Stimulated activated CD4-positive, alpha-beta T cell treated with anti-CD3 and anti-CD28 coated beads, Interleukin-1b, Interleukin-23, amount 100 ng/mL, for 48 hours (primary cell): ENCODE measurements at regions not wholly inside any gene's neighbourhood (a gene's known extent, or its start where the extent isn't known, plus 50 kb on each side); places are given as distances from the start of the nearest gene placed in this dataset.

Source experiments
- DNase-seq: peaks from one replicate; pipeline ENCODE4 v3.0.0-alpha.2; 2020

DNA sequence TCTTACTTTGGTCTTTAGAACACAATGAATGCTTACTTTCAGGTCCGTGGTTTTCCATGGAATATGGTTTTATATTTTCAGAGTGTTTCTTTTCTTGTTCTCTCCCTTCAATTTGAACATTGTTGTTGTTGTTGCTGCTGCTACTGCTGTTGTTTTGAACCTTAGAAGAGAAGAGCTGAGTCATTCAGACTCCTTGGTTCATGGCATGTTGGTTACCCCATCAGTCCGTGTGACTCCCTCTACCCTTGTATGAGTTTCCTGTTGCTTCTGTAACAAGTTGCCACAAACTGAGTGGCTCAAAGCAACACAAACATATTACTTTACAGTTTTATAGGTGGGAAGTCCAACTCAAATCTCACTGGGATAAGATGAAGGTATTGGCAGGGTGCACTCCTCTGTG lies 511.0 kb downstream of the INSC start:
- DNase-seq: no peak

DNA sequence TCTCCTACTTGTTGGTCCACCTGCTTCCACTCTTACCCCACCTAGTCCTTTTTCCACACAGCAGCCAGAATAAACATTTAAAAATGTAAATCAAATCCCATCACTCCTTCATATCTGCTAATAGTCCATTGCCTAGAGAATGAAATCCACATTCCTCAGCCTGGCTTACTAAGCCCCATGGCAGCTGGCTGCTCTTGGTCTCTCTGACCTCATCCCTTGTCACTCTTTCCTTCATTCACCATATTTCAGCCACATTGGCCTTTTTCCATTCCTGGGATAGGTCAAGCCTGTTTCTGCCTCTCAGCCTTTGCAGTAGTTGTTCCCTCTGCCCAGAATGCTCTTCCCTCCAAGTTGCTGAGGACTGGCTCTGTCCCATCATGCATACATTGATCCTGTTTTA lies 512.8 kb downstream of the INSC start:
- DNase-seq: no peak

DNA sequence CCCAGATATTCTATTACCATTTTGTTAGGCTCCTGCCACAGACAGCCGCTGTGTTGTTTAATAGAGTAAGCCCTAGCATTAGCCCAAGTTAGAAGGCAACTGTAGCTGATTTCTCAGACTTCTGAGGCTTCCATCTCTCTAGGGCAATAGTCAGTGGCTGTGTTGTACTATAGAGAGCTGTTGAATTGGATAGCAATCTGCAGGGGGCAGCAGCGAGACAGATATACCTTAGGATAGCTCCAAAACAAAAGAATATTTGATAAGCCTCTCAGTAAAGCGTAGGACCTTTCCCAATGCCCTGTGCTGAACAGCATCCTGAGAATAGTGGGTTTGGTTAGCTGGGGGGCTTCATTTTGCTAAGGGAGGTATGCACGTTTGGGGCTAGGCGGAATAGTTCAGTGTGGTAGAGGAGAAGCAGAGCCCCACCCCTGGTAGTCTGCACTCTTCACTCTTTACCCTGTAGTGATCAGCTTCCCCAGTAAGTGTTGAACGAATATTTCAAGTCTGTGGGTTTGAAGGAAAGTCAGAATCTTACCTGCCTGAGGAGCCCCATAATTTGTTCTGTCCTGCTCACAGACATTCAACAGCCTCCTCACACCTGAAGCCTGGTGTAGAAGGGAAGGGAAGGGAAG lies 515.1 kb downstream of the INSC start:
- no peak for DNase-seq

DNA sequence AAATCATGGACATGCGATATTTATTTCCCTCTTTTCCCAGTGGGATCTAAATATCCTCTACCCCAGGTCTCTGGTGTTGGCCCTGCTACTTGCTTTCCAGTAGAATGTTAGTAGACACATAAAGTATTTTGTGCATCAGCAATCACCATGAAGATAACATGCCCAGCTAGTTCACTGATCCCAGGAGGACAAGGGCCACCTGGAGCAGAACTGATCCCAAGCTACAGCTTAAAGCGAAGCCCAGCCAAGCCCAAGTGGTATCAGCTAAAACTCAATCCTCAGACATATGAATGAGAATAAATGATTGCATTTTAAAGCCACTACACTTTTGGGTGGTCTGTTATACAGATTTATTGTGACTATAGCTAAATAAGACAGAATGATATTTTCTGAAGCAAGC lies 516.2 kb downstream of the INSC start:
- no peak for DNase-seq

DNA sequence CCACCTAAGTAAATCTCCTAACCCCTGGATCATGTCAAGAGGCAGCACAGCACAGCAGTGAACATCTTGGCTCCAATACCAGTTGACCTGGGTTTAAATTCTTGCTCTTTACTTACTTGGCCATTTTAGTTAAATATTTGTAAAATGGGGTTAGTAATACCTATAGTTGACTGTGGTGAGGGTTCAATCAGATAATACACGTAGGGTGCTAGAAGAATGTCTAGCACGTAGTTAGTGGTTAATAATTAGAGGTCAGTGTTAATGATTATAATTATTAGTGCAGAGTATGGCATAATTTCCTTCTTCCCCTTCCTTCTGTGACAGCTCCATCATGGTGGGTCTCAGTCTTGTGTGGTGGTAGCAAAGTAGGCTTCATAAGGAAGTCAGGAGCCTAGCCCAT lies 520.8 kb downstream of the INSC start:
- DNase-seq: no peak

DNA sequence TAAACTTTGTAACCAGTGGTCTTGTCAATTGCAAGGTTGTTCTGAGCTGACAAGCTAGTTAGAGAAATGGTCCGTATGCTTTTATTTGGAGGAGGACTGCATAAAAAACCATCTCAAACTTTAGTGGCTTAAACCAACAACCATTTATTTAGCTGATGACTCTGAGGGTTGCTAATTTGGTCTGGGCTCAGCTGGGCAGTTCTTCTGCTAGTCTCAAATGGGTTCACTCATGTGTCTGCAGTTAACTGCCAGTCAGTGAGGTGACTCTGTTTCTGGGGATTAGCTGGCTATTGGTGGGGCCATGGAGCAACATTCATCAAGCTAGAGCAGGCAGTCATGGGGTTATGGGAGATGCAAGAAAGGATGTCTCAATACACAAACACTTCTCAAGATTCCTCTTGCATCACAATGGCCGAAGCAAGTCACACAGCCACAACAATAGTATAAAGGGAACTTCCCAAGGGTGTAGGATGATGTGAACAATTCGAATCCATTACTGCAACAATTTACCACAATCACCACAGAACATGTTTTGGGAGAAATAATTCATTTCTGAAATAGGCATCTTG lies 521.9 kb downstream of the INSC start:
- no peak for DNase-seq

DNA sequence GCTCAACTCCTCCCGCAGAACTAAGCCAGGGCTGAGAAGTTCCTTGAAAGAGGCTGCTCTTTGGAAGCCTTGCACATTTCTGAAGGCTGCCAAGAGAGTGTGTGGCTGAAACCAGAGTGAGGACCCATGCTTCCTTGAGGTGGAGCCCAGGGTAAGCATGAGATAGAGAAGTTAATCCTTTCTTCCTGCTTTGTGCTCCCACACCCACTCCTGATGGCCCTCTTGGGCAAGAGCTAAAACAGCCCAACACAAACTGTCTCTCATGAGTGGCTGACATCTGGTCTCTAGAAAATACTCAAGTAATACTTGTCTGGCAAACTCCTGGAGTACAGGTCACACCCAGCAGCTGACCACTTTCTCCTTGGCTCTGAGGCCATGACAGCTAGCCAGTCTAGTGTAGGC lies 523.7 kb downstream of the INSC start:
- no peak for DNase-seq

DNA sequence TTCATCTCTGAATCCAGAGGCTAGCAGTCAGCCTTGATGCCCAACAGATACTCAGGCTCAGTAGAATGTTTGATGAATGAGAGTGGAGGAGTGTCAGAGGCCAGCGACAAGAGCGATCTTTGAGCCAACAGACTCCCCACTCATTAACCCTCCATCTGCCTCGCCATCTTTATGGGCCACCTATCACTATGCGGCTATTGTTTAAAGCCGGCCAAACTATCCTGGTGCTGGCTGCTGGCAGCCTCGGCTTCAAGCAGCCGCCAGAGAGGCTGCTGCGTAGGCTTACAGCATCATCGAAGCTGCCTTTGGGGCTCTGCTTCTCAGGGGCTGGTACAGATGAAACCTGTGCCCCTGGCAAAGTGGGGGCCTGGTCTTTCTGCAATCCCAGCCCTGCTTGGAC lies 525.6 kb downstream of the INSC start:
- no peak for DNase-seq

DNA sequence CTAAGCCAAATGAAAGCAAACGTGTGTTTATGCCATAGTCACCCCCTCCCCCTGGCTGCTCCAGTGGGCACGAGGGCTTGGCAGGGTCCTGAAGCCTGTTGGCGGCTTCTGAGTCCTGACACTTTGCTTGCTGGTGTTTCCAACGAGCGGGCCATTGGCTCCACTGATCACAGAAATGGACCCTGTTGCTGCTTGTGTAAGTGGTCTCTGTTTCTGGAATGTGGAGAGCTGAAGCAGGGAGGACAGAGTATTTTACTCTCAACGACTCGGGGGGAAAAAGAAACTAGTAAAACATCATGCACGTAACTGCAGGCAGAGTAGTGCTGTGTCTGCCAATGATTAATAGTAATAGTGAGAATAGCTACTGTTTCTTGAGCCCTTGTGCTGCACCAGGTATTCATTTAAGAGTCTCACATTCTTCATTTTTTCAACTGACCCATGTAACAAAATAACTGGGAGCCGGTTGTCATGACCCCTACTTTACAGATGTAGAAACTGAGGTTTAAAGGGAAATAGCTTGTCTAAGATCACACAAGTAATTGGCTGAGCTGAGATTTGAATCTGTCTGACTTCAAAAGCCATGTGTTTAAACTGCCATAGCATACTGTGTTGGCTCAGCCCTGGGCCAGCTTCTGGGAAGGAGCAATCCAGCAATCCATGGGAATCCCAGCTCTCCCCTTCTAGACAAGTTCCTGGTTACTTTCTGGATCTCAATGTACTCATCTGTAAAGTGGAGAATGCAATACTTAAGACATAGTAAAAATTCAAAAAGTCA lies 526.7 kb downstream of the INSC start:
- no peak for DNase-seq

DNA sequence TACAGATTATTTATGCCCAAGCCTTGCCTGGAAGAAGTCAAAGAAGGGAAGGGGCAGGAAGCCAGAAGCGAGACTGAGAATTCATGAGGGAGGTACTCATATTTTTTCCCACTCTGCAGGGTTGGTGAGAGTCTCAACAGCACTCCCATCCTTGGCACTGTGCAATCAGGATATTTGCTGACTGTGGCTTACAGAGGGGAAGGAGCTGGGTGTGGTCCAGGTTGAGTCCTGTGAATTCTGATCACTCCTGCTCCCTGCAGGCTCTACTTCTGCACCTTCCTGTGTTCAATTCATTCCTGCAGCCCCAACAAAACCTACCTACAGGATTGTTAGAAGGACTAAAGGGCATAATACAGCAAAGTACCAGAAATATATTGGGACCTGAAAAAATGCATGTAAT lies 530.5 kb downstream of the INSC start:
- no peak for DNase-seq

DNA sequence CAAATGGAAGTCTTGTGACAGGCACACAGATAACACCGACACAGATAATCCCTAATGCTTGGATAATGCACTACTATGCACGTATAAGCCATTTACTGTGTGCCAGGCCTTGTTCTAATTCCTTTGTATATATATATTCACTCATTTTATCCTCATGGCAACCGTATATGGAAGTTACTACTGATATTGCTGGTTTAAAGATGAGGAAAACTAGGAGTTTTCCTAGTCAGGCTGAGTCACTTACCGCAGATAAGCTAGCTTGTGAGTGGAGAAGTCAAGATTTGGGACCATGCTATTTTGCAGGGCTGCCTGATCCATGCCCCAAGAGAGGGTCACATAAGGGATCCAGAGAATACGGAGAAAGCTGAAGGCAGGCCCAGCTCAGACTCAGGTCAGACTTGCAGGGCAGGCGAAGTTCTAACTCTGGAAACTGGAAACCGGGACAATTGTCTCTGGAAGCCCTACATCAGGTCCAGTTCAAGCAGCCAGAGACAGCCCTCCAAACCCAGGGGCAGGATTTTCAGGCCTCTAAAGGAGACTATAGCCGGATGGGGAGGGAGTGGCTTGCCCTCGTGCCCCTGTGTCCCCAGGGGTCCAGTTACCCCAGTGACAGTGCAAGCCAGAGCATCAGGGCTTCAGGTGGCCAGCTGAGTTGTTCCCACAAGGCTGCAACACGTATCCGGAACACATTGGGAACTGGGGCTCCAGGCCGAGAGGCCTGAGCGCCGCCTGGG lies 534.8 kb downstream of the INSC start:
- DNase-seq: no peak

DNA sequence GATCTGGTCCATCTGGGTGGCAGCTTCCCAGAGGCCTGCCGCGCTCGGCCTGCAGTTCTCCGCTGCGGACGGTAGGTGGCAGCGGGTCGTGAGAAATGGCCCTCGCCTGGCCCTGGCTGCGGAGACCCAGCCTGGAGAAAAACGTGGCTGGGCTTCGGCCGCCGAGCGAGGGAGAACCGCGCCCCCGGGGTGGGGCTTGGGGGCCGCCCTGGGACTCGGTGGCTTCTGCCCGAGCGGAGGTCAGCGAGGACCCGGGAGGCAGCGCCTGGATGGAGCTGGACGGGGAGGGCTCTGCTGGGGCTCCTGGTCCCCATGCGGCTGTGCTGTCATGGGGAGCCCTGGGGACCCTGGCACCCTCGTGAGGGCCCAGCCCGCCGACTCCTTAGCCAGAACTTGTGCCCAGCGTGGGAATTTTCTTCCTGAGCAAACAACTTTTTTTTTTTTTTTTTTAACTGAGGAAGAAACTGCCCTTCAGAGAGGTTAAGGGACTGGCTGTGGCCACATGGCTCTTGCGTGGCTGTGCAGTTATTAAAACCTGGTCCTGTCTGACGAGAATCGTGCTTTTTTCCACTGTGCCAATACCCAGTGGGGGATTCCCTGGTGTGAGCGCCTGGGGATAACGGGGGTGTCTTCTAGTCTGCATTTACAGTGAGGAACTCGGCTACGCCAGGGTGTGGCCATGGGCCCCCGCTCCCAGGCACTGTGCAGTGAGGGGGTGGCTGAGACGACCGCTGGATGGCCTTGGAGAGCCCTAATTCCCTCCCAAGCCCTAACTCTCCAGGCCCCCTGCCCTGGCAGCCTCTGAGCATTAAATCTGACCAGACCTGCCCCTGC lies 535.6 kb downstream of the INSC start:
- peak; percentile 73 for DNase-seq

DNA sequence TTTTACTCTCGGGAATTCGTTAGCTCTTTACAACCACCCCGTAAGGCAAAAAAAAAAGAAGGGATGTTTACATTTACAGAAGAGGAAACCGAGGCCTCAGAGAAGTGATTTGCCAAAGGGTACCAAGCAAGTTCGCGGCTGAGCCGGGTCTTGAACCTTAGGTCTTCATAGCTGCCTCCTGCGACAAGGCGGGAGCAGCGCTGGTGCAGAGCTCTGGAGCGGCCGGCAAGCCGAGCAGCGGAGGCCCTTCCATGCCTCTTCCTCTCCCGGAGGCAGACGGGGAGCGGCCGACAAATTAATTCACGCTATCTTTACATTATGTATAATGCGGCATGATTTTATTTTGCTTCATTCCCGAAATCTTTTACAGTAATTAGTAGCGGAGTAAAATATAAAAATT lies 536.3 kb downstream of the INSC start:
- DNase-seq: no peak

DNA sequence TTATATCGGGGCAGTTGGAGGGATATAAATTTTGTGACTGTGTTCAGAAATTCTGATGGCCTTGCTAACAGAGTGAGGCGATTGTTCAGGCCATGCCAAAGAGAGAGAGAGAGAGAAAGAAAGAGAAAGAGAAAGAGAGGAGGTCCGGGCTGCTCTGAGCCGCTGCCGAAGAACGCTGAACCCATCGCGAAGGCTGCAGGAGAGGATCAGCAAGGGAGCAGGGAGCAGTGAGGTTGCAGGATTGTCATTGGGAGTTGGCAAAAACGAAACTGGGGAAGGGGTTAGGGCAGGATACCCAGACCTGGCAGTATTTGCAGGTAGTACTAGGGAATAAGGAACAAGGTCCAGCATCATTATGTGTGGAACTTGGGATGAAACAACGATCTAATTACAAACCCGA lies 537.1 kb downstream of the INSC start:
- no peak for DNase-seq

DNA sequence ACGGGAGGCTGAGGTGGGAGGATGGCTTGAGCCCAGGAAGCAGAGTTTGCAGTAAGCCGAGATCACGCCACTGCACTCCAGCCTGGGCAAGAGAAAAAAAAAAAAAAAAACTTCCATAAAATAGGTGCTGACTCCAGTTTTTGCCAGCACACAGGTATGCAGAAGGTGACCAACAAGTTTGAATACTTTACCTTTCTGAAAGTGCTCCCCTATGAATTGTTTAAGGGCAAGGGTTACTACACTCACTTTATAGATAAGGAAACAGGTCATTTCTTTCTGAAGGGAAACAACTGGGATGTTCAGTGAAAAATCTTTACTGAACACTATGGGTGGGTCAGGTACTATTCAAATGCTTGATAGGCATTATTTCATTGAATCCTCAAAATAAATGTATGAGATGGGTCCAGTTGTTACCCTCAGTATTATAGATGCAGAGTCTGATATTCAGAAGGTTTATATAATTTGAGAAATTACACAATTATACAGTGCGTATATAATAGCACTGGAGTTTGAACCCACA lies 538.5 kb downstream of the INSC start:
- no peak for DNase-seq

DNA sequence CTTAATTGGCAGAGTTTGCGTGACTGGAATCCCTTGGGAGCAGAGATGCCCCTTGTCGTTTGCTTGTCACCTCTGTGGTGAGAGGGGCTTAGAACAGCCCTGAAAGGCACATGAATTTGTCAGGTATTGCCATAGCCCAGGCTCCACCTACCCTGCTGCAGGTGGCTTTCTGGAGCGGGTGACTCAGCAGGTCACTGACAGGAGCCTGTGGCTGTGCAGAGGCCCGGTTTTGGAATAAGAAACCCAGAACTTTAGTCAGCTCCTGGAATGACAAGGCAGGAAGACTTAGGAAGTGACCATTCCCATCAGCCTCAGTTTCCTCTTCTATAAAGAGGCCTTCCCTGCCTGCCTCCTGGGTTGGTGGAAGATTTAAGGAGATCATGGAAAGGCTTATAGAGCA lies 539.7 kb downstream of the INSC start:
- DNase-seq: no peak

DNA sequence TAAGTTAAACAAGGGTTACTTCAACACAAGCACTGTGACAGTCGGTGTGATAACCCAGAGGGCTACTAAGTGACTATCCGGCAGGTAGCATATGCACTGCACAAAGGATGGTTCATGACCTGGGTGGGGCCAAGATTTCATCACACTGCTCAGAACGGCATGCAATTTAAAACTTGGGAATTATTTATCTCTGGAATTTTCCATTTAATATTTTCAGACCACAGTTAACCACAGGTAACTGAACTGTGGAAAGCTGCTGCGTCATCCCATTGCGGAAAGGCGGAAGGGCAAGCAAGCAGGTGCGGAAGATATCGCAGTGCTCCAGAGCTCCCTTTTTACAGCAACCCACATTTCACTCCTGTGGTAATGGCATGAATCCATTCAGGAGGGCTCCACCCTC lies 540.8 kb downstream of the INSC start:
- DNase-seq: no peak

DNA sequence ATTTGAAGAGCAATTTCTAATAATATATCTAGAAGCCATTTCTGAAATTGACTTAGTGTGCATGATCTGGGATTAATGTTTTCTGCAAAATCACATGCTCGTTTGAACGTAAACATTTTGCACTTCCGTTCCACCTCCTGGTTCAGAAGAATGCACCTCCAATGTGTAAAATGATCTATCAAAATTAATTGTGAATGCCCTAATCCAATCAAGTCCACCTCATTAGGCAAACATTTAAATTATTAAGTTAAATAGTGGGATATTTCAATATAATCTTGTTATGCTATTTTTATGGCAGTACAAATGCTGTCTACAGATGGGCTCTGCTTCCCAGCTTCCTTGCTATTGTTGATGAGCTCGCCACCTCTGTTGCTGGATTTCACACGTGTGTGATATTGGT lies 542.5 kb downstream of the INSC start:
- no peak for DNase-seq

DNA sequence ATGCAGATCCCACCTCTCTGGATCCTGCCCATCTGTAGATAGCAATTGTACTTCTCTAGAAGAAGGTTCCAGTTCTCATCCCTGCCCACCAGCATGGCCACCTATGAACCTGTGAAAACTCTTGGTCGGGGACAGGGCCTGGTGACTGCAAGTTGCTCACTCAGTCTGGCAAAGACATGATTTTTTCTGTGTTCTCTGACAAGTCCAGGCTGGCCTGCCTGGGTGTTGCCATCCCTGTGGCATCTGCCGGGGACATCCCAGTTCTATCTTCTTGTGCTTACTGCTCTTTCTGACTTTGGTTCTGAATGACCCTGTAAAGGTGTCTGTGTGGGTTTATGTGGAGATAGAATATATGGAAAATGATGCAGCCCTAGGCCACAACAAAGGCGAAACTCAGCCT lies 545.8 kb downstream of the INSC start:
- no peak for DNase-seq

DNA sequence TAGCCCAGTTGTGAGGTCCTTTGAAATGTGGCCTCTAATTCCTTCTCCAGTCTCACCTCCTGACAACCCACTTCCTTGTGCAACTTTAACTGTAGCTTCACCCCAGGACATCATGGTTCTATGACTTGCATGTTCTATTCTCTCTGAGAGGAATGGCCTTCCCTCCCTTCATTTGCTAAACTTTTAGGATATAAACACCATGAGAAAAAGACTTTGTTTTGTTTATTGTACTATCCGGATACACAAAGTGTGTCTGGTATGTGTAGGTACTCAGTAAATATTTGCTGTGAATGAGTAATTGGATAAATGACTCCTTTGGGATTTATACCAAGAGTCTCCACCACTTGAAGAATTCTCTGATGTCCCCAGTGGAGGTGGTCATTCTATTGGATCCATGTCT lies 547.6 kb downstream of the INSC start:
- no peak for DNase-seq

DNA sequence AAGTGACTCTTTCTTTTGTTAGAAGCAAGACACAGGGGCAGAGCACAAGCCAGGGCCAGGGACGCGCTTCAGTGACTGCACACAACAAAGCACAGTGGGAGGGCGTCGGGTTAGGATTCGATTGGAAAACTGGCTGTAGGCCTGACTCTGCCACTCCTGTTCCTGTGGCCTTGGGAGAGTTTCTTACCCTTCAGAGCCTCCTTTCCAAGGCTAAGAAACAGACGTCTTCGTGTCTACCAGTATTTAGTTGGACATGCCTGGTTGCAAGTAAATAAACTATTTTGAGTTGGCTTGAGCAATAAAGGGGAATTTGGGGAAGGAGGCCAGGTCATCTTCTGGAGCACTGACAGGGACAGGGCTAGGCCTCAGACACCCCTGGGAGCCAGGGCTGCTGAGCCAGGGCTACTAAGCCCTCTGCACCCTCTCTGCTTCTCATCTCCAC lies 549.1 kb downstream of the INSC start:
- no peak for DNase-seq

DNA sequence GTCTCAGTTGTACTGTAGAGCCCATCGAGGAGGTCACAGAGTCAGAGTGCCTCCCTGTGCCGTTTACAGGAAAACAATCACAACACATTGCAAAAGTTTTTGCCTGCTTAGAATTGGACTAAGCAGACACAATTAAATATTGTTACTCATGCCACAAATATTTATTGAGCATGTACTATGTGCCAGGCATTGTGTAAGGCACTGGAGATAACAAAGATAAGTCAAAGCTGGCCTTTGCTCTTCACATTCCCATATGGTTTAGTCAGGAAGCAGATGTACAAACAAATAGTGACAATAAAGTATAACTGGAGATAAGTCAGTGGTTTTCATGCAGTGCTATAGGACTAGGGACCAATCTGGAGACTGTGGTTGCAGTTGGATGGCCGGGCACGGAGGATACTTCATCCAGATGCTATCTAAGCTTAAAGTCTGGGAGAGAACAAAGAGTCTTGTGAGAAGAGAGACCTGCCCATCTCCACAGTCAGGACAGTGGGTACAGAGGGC lies 550.7 kb downstream of the INSC start:
- no peak for DNase-seq
